Neural progenitor cell (in vitro differentiated cells): ENCODE measurements at regions not wholly inside any gene's neighbourhood (a gene's known extent, or its start where the extent isn't known, plus 50 kb on each side); places are given as distances from the start of the nearest gene placed in this dataset.
A peak's percentile ranks its signal among the peaks of the same experiment; 100 is the strongest.

Source experiments
- DNase-seq: peaks from one replicate; pipeline ENCODE4 v3.0.0-alpha.2; 2016; ENCODE audit warnings: low spot score
- H2AFZ ChIP-seq: fragments of 200-600 bp; sonication (generic); replicated peaks from 2 replicates; pipeline ENCODE4 v1.6.1; 2016; ENCODE audit warnings: antibody characterized with exemption
- H3F3A ChIP-seq: fragments of 200-600 bp; sonication (generic); 2 replicates; pipeline ENCODE4 v1.6.1; 2016; ENCODE audit warnings: antibody characterized with exemption, low read depth
- H3K27ac ChIP-seq: fragments of 200-600 bp; sonication (generic); 2 replicates; pipeline ENCODE4 v1.5.1; 2016; ENCODE audit warnings: mild to moderate bottlenecking
- H3K27me3 ChIP-seq: fragments of 200-600 bp; sonication (generic); 2 replicates; pipeline ENCODE4 v1.6.1; 2016; ENCODE audit warnings: mild to moderate bottlenecking, moderate library complexity
- H3K36me3 ChIP-seq: fragments of 200-600 bp; sonication (generic); 2 replicates; pipeline ENCODE4 v1.5.1; 2016
- H3K4me1 ChIP-seq: fragments of 200-600 bp; sonication (generic); 2 replicates; pipeline ENCODE4 v1.6.1; 2016; ENCODE audit warnings: mixed run types
- H3K4me2 ChIP-seq: fragments of 200-600 bp; sonication (generic); 2 replicates; pipeline ENCODE4 v1.6.1; 2016
- H3K4me3 ChIP-seq: fragments of 200-600 bp; sonication (generic); 2 replicates; pipeline ENCODE4 v1.5.1; 2016
- H3K79me2 ChIP-seq: fragments of 200-600 bp; sonication (generic); 2 replicates; pipeline ENCODE4 v1.6.1; 2016; ENCODE audit warnings: low read depth
- H3K9ac ChIP-seq: fragments of 200-600 bp; sonication (generic); 2 replicates; pipeline ENCODE4 v1.6.1; 2016
- H3K9me3 ChIP-seq: fragments of 200-600 bp; sonication (generic); 2 replicates; pipeline ENCODE4 v1.5.1; 2016; ENCODE audit warnings: low read depth
- H4K20me1 ChIP-seq: fragments of 200-600 bp; sonication (generic); 2 replicates; pipeline ENCODE4 v1.6.1; 2016; ENCODE audit warnings: low read depth
- H3K27ac Mint-ChIP-seq: 3 replicates; pipeline ENCODE4 v1.8.0; 2021; ENCODE audit warnings: mixed read lengths
- H3K27me3 Mint-ChIP-seq: 2 replicates; pipeline ENCODE4 v1.8.0; 2022; ENCODE audit warnings: low read depth, mild to moderate bottlenecking, inconsistent platforms, moderate library complexity, mixed read lengths; ENCODE audit not compliant: insufficient read depth
- H3K36me3 Mint-ChIP-seq: 3 replicates; pipeline ENCODE4 v1.8.0; 2021; ENCODE audit warnings: mixed read lengths
- H3K4me1 Mint-ChIP-seq: 3 replicates; pipeline ENCODE4 v1.8.0; 2021; ENCODE audit warnings: mixed read lengths
- H3K4me3 Mint-ChIP-seq: 3 replicates; pipeline ENCODE4 v1.8.0; 2021; ENCODE audit warnings: mild to moderate bottlenecking, moderate library complexity, mixed read lengths
- H3K9me3 Mint-ChIP-seq: 3 replicates; pipeline ENCODE4 v1.8.0; 2020; ENCODE audit warnings: mixed read lengths
- CTCF ChIP-seq: fragments of 200-600 bp; sonication (generic); IDR thresholded peaks from 2 replicates; pipeline ENCODE4 v1.5.1; 2017; ENCODE audit warnings: antibody characterized with exemption, mild to moderate bottlenecking
- EZH2 ChIP-seq: fragments of 200-600 bp; sonication (generic); IDR thresholded peaks from 2 replicates; pipeline ENCODE4 v1.6.1; 2017; ENCODE audit warnings: antibody characterized with exemption, mild to moderate bottlenecking, moderate library complexity
- EZH2phosphoT487 ChIP-seq: fragments of 200-600 bp; sonication (generic); IDR thresholded peaks from 2 replicates; pipeline ENCODE4 v1.6.1; 2017; ENCODE audit warnings: antibody characterized with exemption

GRCh38 chr11:8796941-8797340, 114.0 kb upstream of the AKIP1 start:
- Histone ChIP-seq H3F3A (no peaks in the 10 kb centered on the region), H3K4me3 (no peak overlapping the region), H3K9ac (no peak overlapping the region), H3K27me3 (no peaks in the 10 kb centered on the region), H3K9me3 (no peaks in the 10 kb centered on the region), H3K4me2 (no peak overlapping the region), H2AFZ (no peak overlapping the region), H3K27ac (no peak overlapping the region), H3K36me3 (no peaks in the 10 kb centered on the region), H3K79me2 (no peaks in the 10 kb centered on the region), H4K20me1 (peaks cover 11% of the 10 kb centered on the region), H3K4me1 (no peaks in the 10 kb centered on the region)
- Mint-ChIP-seq H3K27ac (peak overlapping the region; percentile 43), H3K9me3 (peaks cover 2% of the 10 kb centered on the region), H3K36me3 (peaks cover 23% of the 10 kb centered on the region), H3K4me3 (no peak overlapping the region), H3K4me1 (peaks cover 3% of the 10 kb centered on the region), H3K27me3 (peaks cover 2% of the 10 kb centered on the region)
- TF ChIP-seq CTCF = no peak
- TF ChIP-seq EZH2phosphoT487 = no peak
- no peak for TF ChIP-seq EZH2
- DNase-seq = no peak

- H3K27me3 Mint-ChIP-seq = peaks cover 2% of the 10 kb centered on the region
- DNase-seq = no peak
- Histone ChIP-seq H2AFZ (no peak overlapping the region), H3K27ac (no peak overlapping the region), H3K4me1 (no peaks in the 10 kb centered on the region), H3K79me2 (no peaks in the 10 kb centered on the region), H4K20me1 (peaks cover 11% of the 10 kb centered on the region), H3K4me2 (no peak overlapping the region), H3K9me3 (no peaks in the 10 kb centered on the region), H3K9ac (no peak overlapping the region), H3F3A (no peaks in the 10 kb centered on the region), H3K27me3 (no peaks in the 10 kb centered on the region), H3K4me3 (no peak overlapping the region), H3K36me3 (no peaks in the 10 kb centered on the region)
- TF ChIP-seq CTCF = no peak
- no peak for TF ChIP-seq EZH2phosphoT487
- TF ChIP-seq EZH2 = no peak
- no peak overlapping the region for H3K4me3 Mint-ChIP-seq
- H3K9me3 Mint-ChIP-seq = peaks cover 2% of the 10 kb centered on the region
- no peak overlapping the region for H3K27ac Mint-ChIP-seq
- H3K4me1 Mint-ChIP-seq = peaks cover 10% of the 10 kb centered on the region
- peaks cover 30% of the 10 kb centered on the region for H3K36me3 Mint-ChIP-seq
Observed at GRCh38 chr11:8799273-8799672, 111.7 kb upstream of the AKIP1 start.

GRCh38 chr11:8800520-8801110, 110.4 kb upstream of the AKIP1 start:
- H2AFZ ChIP-seq = no peak overlapping the region
- no peaks in the 10 kb centered on the region for H3K4me1 ChIP-seq
- H3K79me2 ChIP-seq = no peaks in the 10 kb centered on the region
- H3K4me1 Mint-ChIP-seq = peaks cover 15% of the 10 kb centered on the region
- H3K27ac ChIP-seq = no peak overlapping the region
- H3K27me3 Mint-ChIP-seq = peaks cover 2% of the 10 kb centered on the region
- H4K20me1 ChIP-seq = peaks cover 9% of the 10 kb centered on the region
- peaks cover 2% of the 10 kb centered on the region for H3K9me3 Mint-ChIP-seq
- H3K4me2 ChIP-seq = no peak overlapping the region
- H3K27me3 ChIP-seq = no peaks in the 10 kb centered on the region
- H3K36me3 ChIP-seq = no peaks in the 10 kb centered on the region
- TF ChIP-seq EZH2phosphoT487 = no peak
- no peak for TF ChIP-seq EZH2
- no peak for TF ChIP-seq CTCF
- no peak overlapping the region for H3K9ac ChIP-seq
- H3K9me3 ChIP-seq = no peaks in the 10 kb centered on the region
- no peaks in the 10 kb centered on the region for H3F3A ChIP-seq
- no peak overlapping the region for H3K4me3 ChIP-seq
- no peak overlapping the region for H3K4me3 Mint-ChIP-seq
- H3K36me3 Mint-ChIP-seq = peaks cover 31% of the 10 kb centered on the region
- H3K27ac Mint-ChIP-seq = peak overlapping the region; percentile 4
- DNase-seq = no peak
